H1 (cell line): ENCODE measurements at regions not wholly inside any gene's neighbourhood (a gene's known extent, or its start where the extent isn't known, plus 50 kb on each side); places are given as distances from the start of the nearest gene placed in this dataset.

Experiments used
- BRCA1 ChIP-seq: IDR thresholded peaks from 2 replicates; pipeline ENCODE4 v1.6.1; 2012; ENCODE audit warnings: low read depth, low read length, improper control_type of control experiment
- CEBPB ChIP-seq: IDR thresholded peaks from 2 replicates; pipeline ENCODE4 v1.6.1; 2012; ENCODE audit warnings: low read depth, low read length
- EZH2 ChIP-seq: fragments of 200-600 bp; sonication (generic); IDR thresholded peaks from 2 replicates; pipeline ENCODE4 v1.7.1; 2012; ENCODE audit warnings: low read depth, mild to moderate bottlenecking, moderate library complexity, low read length, inconsistent platforms; ENCODE audit not compliant: severe bottlenecking
- GTF2F1 ChIP-seq: IDR thresholded peaks from 2 replicates; pipeline ENCODE4 v1.6.1; 2012; ENCODE audit warnings: low read depth, low read length, improper control_type of control experiment, borderline replicate concordance
- NRF1 ChIP-seq: IDR thresholded peaks from 2 replicates; pipeline ENCODE4 v1.6.1; 2011; ENCODE audit warnings: mild to moderate bottlenecking, low read depth, low read length, improper control_type of control experiment
- POLR2A ChIP-seq, 2 experiments: IDR thresholded peaks; 1 replicate in 1 of 2; 2 replicates in 1 of 2; pipeline ENCODE4 v1.6.1; 2011; ENCODE audit warnings: low read depth in 2 of 2, low read length in 2 of 2, mild to moderate bottlenecking in 2 of 2; ENCODE audit errors: control extremely low read depth in 1 of 2
- POLR2AphosphoS5 ChIP-seq: IDR thresholded peaks from 2 replicates; pipeline ENCODE4 v1.6.1; 2011; ENCODE audit warnings: low read depth, low read length
- SAP30 ChIP-seq: fragments of 300-600 bp; sonication (generic); IDR thresholded peaks from 2 replicates; pipeline ENCODE4 v1.7.1; 2012; ENCODE audit warnings: low read length, moderate library complexity, mild to moderate bottlenecking, inconsistent platforms; ENCODE audit not compliant: insufficient read depth, insufficient replicate concordance
- SIN3A ChIP-seq, 2 experiments: IDR thresholded peaks in 1 of 2; conservative IDR thresholded peaks in 1 of 2; 2 replicates each; pipeline ENCODE4 v1.6.1; 2011 to 2012; ENCODE audit warnings: low read length in 2 of 2, improper control_type of control experiment in 1 of 2, low read depth in 1 of 2, mild to moderate bottlenecking in 1 of 2
- SIX5 ChIP-seq: IDR thresholded peaks from 2 replicates; pipeline ENCODE4 v1.6.1; 2011; ENCODE audit warnings: mild to moderate bottlenecking, low read depth, low read length
- SP2 ChIP-seq: IDR thresholded peaks from 2 replicates; pipeline ENCODE4 v1.6.1; 2012; ENCODE audit warnings: mild to moderate bottlenecking, low read length, inconsistent platforms
- SRF ChIP-seq: IDR thresholded peaks from 2 replicates; pipeline ENCODE4 v1.6.1; 2011; ENCODE audit warnings: mild to moderate bottlenecking, low read depth, low read length, moderate library complexity
- YY1 ChIP-seq: IDR thresholded peaks from 2 replicates; pipeline ENCODE4 v1.6.1; 2011; ENCODE audit warnings: low read depth, mild to moderate bottlenecking, low read length
- TF ChIP-seq, protein P1 (sequence below): fragments of 300-600 bp; sonication (generic); IDR thresholded peaks from 2 replicates; pipeline ENCODE4 v1.7.1; 2012; ENCODE audit warnings: low read length, moderate library complexity, mild to moderate bottlenecking, inconsistent platforms; ENCODE audit not compliant: insufficient replicate concordance

DNA sequence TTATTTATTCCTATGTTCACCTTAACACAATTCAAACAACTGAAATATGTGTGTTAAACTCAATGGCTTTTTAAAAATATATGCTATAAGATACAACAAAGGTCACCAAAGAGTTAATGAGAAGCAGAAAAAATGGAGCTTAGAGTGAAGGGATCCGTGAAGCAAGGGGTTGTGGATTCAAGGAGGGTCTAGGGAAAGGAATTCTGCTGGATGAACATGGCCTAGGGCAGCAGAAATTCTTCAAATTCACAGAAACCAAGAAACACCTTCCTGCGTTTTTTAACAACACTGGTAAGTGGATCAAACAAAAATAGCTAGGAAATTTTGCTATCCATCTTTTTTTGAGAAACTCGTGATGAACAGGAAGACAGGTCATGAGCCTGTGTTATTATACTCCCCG is 59.3 kb upstream of the PLSCR5 start (continued):
- TF ChIP-seq, protein P1, sequence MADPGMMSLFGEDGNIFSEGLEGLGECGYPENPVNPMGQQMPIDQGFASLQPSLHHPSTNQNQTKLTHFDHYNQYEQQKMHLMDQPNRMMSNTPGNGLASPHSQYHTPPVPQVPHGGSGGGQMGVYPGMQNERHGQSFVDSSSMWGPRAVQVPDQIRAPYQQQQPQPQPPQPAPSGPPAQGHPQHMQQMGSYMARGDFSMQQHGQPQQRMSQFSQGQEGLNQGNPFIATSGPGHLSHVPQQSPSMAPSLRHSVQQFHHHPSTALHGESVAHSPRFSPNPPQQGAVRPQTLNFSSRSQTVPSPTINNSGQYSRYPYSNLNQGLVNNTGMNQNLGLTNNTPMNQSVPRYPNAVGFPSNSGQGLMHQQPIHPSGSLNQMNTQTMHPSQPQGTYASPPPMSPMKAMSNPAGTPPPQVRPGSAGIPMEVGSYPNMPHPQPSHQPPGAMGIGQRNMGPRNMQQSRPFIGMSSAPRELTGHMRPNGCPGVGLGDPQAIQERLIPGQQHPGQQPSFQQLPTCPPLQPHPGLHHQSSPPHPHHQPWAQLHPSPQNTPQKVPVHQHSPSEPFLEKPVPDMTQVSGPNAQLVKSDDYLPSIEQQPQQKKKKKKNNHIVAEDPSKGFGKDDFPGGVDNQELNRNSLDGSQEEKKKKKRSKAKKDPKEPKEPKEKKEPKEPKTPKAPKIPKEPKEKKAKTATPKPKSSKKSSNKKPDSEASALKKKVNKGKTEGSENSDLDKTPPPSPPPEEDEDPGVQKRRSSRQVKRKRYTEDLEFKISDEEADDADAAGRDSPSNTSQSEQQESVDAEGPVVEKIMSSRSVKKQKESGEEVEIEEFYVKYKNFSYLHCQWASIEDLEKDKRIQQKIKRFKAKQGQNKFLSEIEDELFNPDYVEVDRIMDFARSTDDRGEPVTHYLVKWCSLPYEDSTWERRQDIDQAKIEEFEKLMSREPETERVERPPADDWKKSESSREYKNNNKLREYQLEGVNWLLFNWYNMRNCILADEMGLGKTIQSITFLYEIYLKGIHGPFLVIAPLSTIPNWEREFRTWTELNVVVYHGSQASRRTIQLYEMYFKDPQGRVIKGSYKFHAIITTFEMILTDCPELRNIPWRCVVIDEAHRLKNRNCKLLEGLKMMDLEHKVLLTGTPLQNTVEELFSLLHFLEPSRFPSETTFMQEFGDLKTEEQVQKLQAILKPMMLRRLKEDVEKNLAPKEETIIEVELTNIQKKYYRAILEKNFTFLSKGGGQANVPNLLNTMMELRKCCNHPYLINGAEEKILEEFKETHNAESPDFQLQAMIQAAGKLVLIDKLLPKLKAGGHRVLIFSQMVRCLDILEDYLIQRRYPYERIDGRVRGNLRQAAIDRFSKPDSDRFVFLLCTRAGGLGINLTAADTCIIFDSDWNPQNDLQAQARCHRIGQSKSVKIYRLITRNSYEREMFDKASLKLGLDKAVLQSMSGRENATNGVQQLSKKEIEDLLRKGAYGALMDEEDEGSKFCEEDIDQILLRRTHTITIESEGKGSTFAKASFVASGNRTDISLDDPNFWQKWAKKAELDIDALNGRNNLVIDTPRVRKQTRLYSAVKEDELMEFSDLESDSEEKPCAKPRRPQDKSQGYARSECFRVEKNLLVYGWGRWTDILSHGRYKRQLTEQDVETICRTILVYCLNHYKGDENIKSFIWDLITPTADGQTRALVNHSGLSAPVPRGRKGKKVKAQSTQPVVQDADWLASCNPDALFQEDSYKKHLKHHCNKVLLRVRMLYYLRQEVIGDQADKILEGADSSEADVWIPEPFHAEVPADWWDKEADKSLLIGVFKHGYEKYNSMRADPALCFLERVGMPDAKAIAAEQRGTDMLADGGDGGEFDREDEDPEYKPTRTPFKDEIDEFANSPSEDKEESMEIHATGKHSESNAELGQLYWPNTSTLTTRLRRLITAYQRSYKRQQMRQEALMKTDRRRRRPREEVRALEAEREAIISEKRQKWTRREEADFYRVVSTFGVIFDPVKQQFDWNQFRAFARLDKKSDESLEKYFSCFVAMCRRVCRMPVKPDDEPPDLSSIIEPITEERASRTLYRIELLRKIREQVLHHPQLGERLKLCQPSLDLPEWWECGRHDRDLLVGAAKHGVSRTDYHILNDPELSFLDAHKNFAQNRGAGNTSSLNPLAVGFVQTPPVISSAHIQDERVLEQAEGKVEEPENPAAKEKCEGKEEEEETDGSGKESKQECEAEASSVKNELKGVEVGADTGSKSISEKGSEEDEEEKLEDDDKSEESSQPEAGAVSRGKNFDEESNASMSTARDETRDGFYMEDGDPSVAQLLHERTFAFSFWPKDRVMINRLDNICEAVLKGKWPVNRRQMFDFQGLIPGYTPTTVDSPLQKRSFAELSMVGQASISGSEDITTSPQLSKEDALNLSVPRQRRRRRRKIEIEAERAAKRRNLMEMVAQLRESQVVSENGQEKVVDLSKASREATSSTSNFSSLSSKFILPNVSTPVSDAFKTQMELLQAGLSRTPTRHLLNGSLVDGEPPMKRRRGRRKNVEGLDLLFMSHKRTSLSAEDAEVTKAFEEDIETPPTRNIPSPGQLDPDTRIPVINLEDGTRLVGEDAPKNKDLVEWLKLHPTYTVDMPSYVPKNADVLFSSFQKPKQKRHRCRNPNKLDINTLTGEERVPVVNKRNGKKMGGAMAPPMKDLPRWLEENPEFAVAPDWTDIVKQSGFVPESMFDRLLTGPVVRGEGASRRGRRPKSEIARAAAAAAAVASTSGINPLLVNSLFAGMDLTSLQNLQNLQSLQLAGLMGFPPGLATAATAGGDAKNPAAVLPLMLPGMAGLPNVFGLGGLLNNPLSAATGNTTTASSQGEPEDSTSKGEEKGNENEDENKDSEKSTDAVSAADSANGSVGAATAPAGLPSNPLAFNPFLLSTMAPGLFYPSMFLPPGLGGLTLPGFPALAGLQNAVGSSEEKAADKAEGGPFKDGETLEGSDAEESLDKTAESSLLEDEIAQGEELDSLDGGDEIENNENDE = no peak
- TF ChIP-seq SP2 = no peak
- no peak for TF ChIP-seq SIX5
- no peak for TF ChIP-seq SAP30
- no peak for TF ChIP-seq SRF
- TF ChIP-seq EZH2 = no peak
- TF ChIP-seq YY1 = no peak
- no peak for TF ChIP-seq POLR2AphosphoS5
- TF ChIP-seq GTF2F1 = no peak
- TF ChIP-seq BRCA1 = no peak
- no peak for TF ChIP-seq NRF1
- no peak for TF ChIP-seq POLR2A (IDR thresholded peaks at IDR 0.05; ENCODE audit: control extremely low read depth in 1 of 2, low read depth in 2 of 2, low read length in 2 of 2)
- no peak for TF ChIP-seq CEBPB
- TF ChIP-seq SIN3A (conservative IDR thresholded peaks at IDR 0.05 in 1 of 2, IDR thresholded peaks at IDR 0.05 in 1 of 2; ENCODE audit: low read depth in 1 of 2, low read length in 2 of 2) = no peak
